Thyroid gland (tissue), 4 donors: ENCODE measurements at regions not wholly inside any gene's neighbourhood (a gene's known extent, or its start where the extent isn't known, plus 50 kb on each side); places are given as distances from the start of the nearest gene placed in this dataset.

Experiments
- POLR2A ChIP-seq, 2 donors: fragments of 450-650 bp; IDR thresholded peaks; one replicate each; pipeline ENCODE4 v1.6.1; 2017; ENCODE audit warnings: antibody characterized with exemption in 2 of 2, mild to moderate bottlenecking in 2 of 2, moderate library complexity in 1 of 2
- TF ChIP-seq, protein P1 (sequence below), 6 experiments: fragments of 200-600 bp in 3 of 6; fragments of 450-650 bp in 3 of 6; sonication (generic) in 3 of 6; IDR thresholded peaks; one replicate each; pipeline ENCODE4 v1.5.1; 2016 to 2019; ENCODE audit warnings: antibody characterized with exemption in 6 of 6, mild to moderate bottlenecking in 2 of 6, inconsistent platforms in 1 of 6, moderate library complexity in 1 of 6

DNA sequence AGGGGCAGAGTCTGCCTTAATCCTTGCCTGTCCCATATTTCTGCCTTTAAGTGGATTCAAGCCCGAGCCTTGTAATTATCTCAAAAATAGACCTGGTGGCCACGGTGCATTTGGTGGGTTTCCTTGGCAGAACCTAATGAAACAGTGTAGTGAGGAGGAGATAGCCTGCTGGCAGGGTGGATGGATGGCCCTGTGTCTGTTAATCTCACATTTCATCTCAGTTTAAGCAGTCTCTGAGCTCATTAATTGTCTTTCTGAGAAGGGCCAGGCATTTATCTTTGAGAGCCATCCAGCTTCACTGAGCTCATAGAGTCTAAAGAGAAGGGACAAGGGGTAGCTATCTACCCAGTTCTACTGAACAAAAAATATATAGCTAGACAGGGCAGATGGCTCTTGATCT is 364.0 kb upstream of the EEF2KMT start:
- TF ChIP-seq, protein P1, sequence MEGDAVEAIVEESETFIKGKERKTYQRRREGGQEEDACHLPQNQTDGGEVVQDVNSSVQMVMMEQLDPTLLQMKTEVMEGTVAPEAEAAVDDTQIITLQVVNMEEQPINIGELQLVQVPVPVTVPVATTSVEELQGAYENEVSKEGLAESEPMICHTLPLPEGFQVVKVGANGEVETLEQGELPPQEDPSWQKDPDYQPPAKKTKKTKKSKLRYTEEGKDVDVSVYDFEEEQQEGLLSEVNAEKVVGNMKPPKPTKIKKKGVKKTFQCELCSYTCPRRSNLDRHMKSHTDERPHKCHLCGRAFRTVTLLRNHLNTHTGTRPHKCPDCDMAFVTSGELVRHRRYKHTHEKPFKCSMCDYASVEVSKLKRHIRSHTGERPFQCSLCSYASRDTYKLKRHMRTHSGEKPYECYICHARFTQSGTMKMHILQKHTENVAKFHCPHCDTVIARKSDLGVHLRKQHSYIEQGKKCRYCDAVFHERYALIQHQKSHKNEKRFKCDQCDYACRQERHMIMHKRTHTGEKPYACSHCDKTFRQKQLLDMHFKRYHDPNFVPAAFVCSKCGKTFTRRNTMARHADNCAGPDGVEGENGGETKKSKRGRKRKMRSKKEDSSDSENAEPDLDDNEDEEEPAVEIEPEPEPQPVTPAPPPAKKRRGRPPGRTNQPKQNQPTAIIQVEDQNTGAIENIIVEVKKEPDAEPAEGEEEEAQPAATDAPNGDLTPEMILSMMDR (IDR thresholded peaks at IDR 0.05) = no peak
- TF ChIP-seq POLR2A (IDR thresholded peaks at IDR 0.05) = no peak
